Endothelial cell of umbilical vein (primary cell): ENCODE measurements at regions not wholly inside any gene's neighbourhood (a gene's known extent, or its start where the extent isn't known, plus 50 kb on each side); places are given as distances from the start of the nearest gene placed in this dataset.

Experiments used
- BruUV-seq: library from RNA; stranded (reverse); fragments of 400-500 nt; replicated peaks from 2 replicates; lab custom pipeline; 2021; lab: Mats Ljungman, UMichigan
- CTCF ChIA-PET: fragments of 300-600, 350-600 bp; sonication (Branson Sonifier 250); formaldehyde crosslinking; loops from one replicate; lab custom pipeline; 2021; ENCODE audit warnings: antibody characterized with exemption, inconsistent platforms; lab: Charles Lee
- POLR2A ChIA-PET: fragments of 300-600, 350-600 bp; sonication (Branson Sonifier 250); formaldehyde crosslinking; loops from one replicate; lab custom pipeline; 2021; ENCODE audit warnings: antibody characterized with exemption, inconsistent platforms; lab: Charles Lee
- DNase-seq: peaks from one replicate; pipeline ENCODE4 v3.0.0-alpha.2; 2011; ENCODE audit warnings: low read depth, low spot score
- FAIRE-seq: peaks from 2 replicates; lab custom pipeline; 2011; peaks lifted over from hg19 to GRCh38; lab: Jason Lieb, UNC
- H2AFZ ChIP-seq: 2 replicates; pipeline ENCODE4 v1.6.0; 2012; ENCODE audit warnings: low read depth, low read length, control low read depth, inconsistent platforms
- H3K27ac ChIP-seq: 2 replicates; pipeline ENCODE4 v1.5.1; 2011; ENCODE audit warnings: low read depth, mild to moderate bottlenecking, control low read depth, low read length, moderate library complexity; ENCODE audit not compliant: insufficient read depth
- H3K27me3 ChIP-seq, 2 experiments: 2 replicates each; pipeline versions ENCODE4 v1.6.0 to v1.6.1; 2011; ENCODE audit warnings: low read length in 2 of 2, mixed read lengths in 1 of 2; ENCODE audit not compliant: control insufficient read depth in 2 of 2, insufficient read depth in 2 of 2
- H3K36me3 ChIP-seq, 2 experiments: 2 replicates in 1 of 2; 3 replicates in 1 of 2; pipeline ENCODE4 v1.5.1; 2011; ENCODE audit warnings: low read length in 2 of 2, mild to moderate bottlenecking in 1 of 2, moderate library complexity in 1 of 2; ENCODE audit not compliant: control insufficient read depth in 2 of 2, insufficient read depth in 2 of 2; ENCODE audit errors: extremely low read depth in 1 of 2
- H3K4me1 ChIP-seq: 3 replicates; pipeline ENCODE4 v1.5.1; 2011; ENCODE audit warnings: mild to moderate bottlenecking, low read length; ENCODE audit not compliant: control insufficient read depth, insufficient read depth; ENCODE audit errors: extremely low read depth
- H3K4me2 ChIP-seq: 2 replicates; pipeline ENCODE4 v1.6.1; 2011; ENCODE audit warnings: low read length, control low read depth, mixed read lengths; ENCODE audit not compliant: insufficient read depth
- H3K4me3 ChIP-seq, 3 experiments: fragments of 200-600 bp in 1 of 3; sonication (generic), shearing (Covaris generic) in 1 of 3; replicated peaks in 1 of 3; 2 replicates each; pipeline ENCODE4 v1.5.1; 2011 to 2016; ENCODE audit warnings: control low read depth in 3 of 3, low read length in 3 of 3, mild to moderate bottlenecking in 2 of 3, inconsistent platforms in 1 of 3, low read depth in 1 of 3, moderate library complexity in 1 of 3; ENCODE audit not compliant: insufficient read depth in 1 of 3
- H3K79me2 ChIP-seq: 2 replicates; pipeline ENCODE4 v1.6.0; 2012; ENCODE audit warnings: low read length, inconsistent platforms; ENCODE audit not compliant: control insufficient read depth, insufficient read depth
- H3K9ac ChIP-seq: replicated peaks from 2 replicates; pipeline ENCODE3; 2011; ENCODE audit warnings: low read length, control low read depth; ENCODE audit not compliant: insufficient read depth; ENCODE audit errors: extremely low read depth
- H3K9me1 ChIP-seq: replicated peaks from 3 replicates; pipeline ENCODE4 v1.6.0; 2011; ENCODE audit warnings: mild to moderate bottlenecking, low read length; ENCODE audit not compliant: control insufficient read depth, insufficient read depth; ENCODE audit errors: extremely low read depth
- H3K9me3 ChIP-seq: replicated peaks from 2 replicates; pipeline ENCODE4 v1.5.1; 2012; ENCODE audit warnings: low read length, inconsistent platforms; ENCODE audit not compliant: control insufficient read depth, insufficient read depth
- H4K20me1 ChIP-seq: replicated peaks from 2 replicates; pipeline ENCODE3; 2011; ENCODE audit warnings: mild to moderate bottlenecking, low read length; ENCODE audit not compliant: control insufficient read depth, insufficient read depth; ENCODE audit errors: extremely low read depth
- CTCF ChIP-seq, 2 donors: IDR thresholded peaks; 1 replicate in 1 of 2; 2 replicates in 1 of 2; pipeline ENCODE4 v1.5.1; 2011; ENCODE audit warnings: low read length in 2 of 2, mild to moderate bottlenecking in 2 of 2, moderate library complexity in 2 of 2, control low read depth in 1 of 2, inconsistent platforms in 1 of 2, low read depth in 1 of 2; ENCODE audit not compliant: insufficient read depth in 1 of 2; ENCODE audit errors: extremely low read depth in 1 of 2
- EZH2 ChIP-seq: IDR thresholded peaks from 2 replicates; pipeline ENCODE4 v1.6.1; 2012; ENCODE audit warnings: borderline replicate concordance, low read depth, mild to moderate bottlenecking, moderate library complexity, low read length, inconsistent platforms; ENCODE audit not compliant: severe bottlenecking
- FOS ChIP-seq: IDR thresholded peaks from 2 replicates; pipeline ENCODE4 v1.6.1; 2011; ENCODE audit warnings: mild to moderate bottlenecking, low read length, moderate library complexity, borderline replicate concordance; ENCODE audit not compliant: insufficient read depth
- GATA2 ChIP-seq: IDR thresholded peaks from 2 replicates; pipeline ENCODE4 v1.7.0; 2011; ENCODE audit warnings: low read depth, mild to moderate bottlenecking, moderate library complexity, mixed read lengths, low read length; ENCODE audit not compliant: insufficient read length, insufficient read depth
- JUN ChIP-seq: IDR thresholded peaks from 2 replicates; pipeline ENCODE4 v1.6.1; 2011; ENCODE audit warnings: borderline replicate concordance, low read depth; ENCODE audit not compliant: insufficient read length, insufficient read depth
- MAX ChIP-seq: IDR thresholded peaks from 2 replicates; pipeline ENCODE4 v1.6.1; 2011; ENCODE audit not compliant: insufficient read depth, insufficient read length
- MYC ChIP-seq: IDR thresholded peaks from one replicate; pipeline ENCODE4 v1.6.1; 2011; ENCODE audit warnings: mild to moderate bottlenecking, low read depth, low read length
- POLR2A ChIP-seq: IDR thresholded peaks from 2 replicates; pipeline ENCODE4 v1.6.1; 2012; ENCODE audit warnings: low read depth, mild to moderate bottlenecking, control low read depth, low read length
- POLR2AphosphoS5 ChIP-seq: IDR thresholded peaks from 2 replicates; pipeline ENCODE4 v1.6.1; 2012; ENCODE audit warnings: low read depth, mild to moderate bottlenecking, control low read depth, low read length, moderate library complexity; ENCODE audit not compliant: insufficient read depth
- dilution Hi-C: fragments of 300-500 bp; cut with MboI; formaldehyde crosslinking; loops from one replicate; pipeline ENCODE4 v1.15.0; 2019; ENCODE audit warnings: low sequenced_read_pairs; ENCODE audit not compliant: extremely low pct_ligation_motif_present
- intact Hi-C: fragments of 100-400 bp; cut with micrococcal nuclease; formaldehyde crosslinking; loops from one replicate; pipeline ENCODE4 v1.10.0; 2022

DNA sequence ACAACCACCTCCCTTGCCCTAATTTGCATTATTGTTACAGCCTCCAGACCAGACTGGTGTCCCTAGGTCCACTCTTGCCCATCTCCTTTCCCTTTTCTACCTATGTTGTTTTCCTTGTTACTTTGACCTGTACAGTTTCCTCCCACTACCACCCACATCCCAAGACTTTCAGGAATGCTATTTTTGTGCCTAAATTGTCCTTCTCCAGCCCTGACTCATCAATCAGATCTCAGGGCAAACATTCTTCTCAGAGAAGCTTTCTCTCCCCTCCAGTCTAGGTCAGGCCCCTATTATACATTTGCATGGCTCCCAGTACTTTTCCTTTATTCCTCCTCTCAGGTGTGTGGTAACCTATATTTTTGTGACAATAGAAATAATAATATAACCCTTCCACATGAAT lies 241.5 kb downstream of the IGSF11 start:
- Histone ChIP-seq H3K79me2 (no peaks in the 10 kb centered on the region), H3K27me3 (no peaks in the 10 kb centered on the region), H2AFZ (no peak overlapping the region), H3K27ac (no peak overlapping the region), H4K20me1 (no peaks in the 10 kb centered on the region), H3K4me3 (no peak overlapping the region), H3K9me1 (no peaks in the 10 kb centered on the region), H3K36me3 (no peaks in the 10 kb centered on the region), H3K4me2 (no peak overlapping the region), H3K4me1 (no peaks in the 10 kb centered on the region), H3K9ac (no peak overlapping the region), H3K9me3 (no peaks in the 10 kb centered on the region)
- CTCF ChIA-PET = no interaction called here
- dilution Hi-C loops = no loop called here
- TF ChIP-seq POLR2AphosphoS5 (no peak), GATA2 (no peak), EZH2 (no peak), POLR2A (no peak), MYC (no peak), JUN (no peak), MAX (no peak), CTCF (IDR thresholded peaks at IDR 0.05; ENCODE audit: extremely low read depth in 1 of 2, insufficient read depth in 1 of 2, low read depth in 1 of 2, low read length in 2 of 2) (no peak), FOS (no peak)
- POLR2A ChIA-PET = no interaction called here
- no TSS peak for BruUV-seq
- FAIRE-seq (no peak), DNase-seq (no peak)
- intact Hi-C loops = no loop called here
